ENCODE measurements at regions not wholly inside any gene's neighbourhood (a gene's known extent, or its start where the extent isn't known, plus 50 kb on each side); places are given as distances from the start of the nearest gene placed in this dataset.

- Histone ChIP-seq H2BK20ac (ENCODE audit: low read length) (no peak overlapping the region), H3K4me1 (replicated peaks in 1 of 4; ENCODE audit: control insufficient read depth in 3 of 4, insufficient read depth in 4 of 4, low read length in 3 of 4) (peaks cover 0 to 2% (median 0%) of the 10 kb centered on the region in 4 experiments; a peak in 1 of 7 replicates)
- no peak for TF ChIP-seq CEBPB (IDR thresholded peaks at IDR 0.05; ENCODE audit: low read depth, low read length)
- TF ChIP-seq BACH1 (IDR thresholded peaks at IDR 0.05; ENCODE audit: low read length): no peak
- no peak for TF ChIP-seq BRCA1 (IDR thresholded peaks at IDR 0.05; ENCODE audit: low read depth, low read length)
Measured at GRCh38 chr15:46110755-46111154, 475.9 kb downstream of the SQOR start.

More at GRCh38 chr15:46110755-46111154, 475.9 kb downstream of the SQOR start:
- H2AK5ac ChIP-seq (ENCODE audit: low read depth, low read length): no peak overlapping the region
- H3K9ac ChIP-seq (replicated peaks in 1 of 4; ENCODE audit: extremely low read depth in 1 of 4, low read depth in 3 of 4, low read length in 3 of 4): no peak overlapping the region
- CTCF ChIA-PET (ENCODE audit: partially characterized antibody): no interaction called here
- no peaks in the 10 kb centered on the region for H3K79me2 ChIP-seq (ENCODE audit: control insufficient read depth in 1 of 2, insufficient read depth in 2 of 2, low read length in 2 of 2)
- no peak overlapping the region for H3K27ac ChIP-seq (ENCODE audit: low read depth, low read length)
- H2AFZ ChIP-seq (ENCODE audit: low read length): no peak overlapping the region
- no peaks in the 10 kb centered on the region for H3K9me3 ChIP-seq (ENCODE audit: insufficient read depth in 2 of 2, low read depth in 1 of 2, low read length in 1 of 2)
- FAIRE-seq (no peak), DNase-seq (ENCODE audit: low read depth in 1 of 2, low spot score in 2 of 2) (no peak)
- no peaks in the 10 kb centered on the region for H3K36me3 ChIP-seq (ENCODE audit: control insufficient read depth in 2 of 4, insufficient read depth in 4 of 4, low read length in 3 of 4)
- POLR2A ChIA-PET (ENCODE audit: partially characterized antibody): no interaction called here
- H4K5ac ChIP-seq (ENCODE audit: insufficient read length, low read depth, low read length): no peak overlapping the region
- no peak overlapping the region for H3K4me3 ChIP-seq (ENCODE audit: extremely low read depth in 1 of 4, insufficient read depth in 2 of 4, low read depth in 3 of 4, low read length in 4 of 4)
- no peaks in the 10 kb centered on the region for H3K23me2 ChIP-seq (ENCODE audit: low read depth, low read length)
- H3K14ac ChIP-seq (ENCODE audit: insufficient read length): no peak overlapping the region
- H2BK12ac ChIP-seq (ENCODE audit: low read depth, low read length): no peak overlapping the region
- no peak overlapping the region for H2BK120ac ChIP-seq (replicated peaks; ENCODE audit: low read depth, low read length)
- H2BK5ac ChIP-seq (ENCODE audit: low read depth, low read length): no peak overlapping the region
- no peak overlapping the region for H3K4me2 ChIP-seq (ENCODE audit: insufficient read depth in 1 of 2, low read depth in 2 of 2, low read length in 2 of 2)
- no peak overlapping the region for H3K56ac ChIP-seq (replicated peaks; ENCODE audit: insufficient read length, low read depth, low read length)
- no peak overlapping the region for H3K4ac ChIP-seq (replicated peaks; ENCODE audit: insufficient read length, low read depth, low read length)
- no peaks in the 10 kb centered on the region for H4K20me1 ChIP-seq (replicated peaks in 1 of 2; ENCODE audit: control insufficient read depth in 1 of 2, insufficient read depth in 2 of 2, low read length in 2 of 2)
- 85% methylated on average over 2 of the region's 2 CpGs; no CpG with 5 or more reads in 1 of the 2 experiments for WGBS, 2 experiments (ENCODE audit: extremely low coverage in 1 of 2, insufficient coverage in 1 of 2, insufficient read length in 1 of 2, insufficient replicate concordance in 2 of 2, low coverage in 1 of 2, low lambda C conversion rate in 2 of 2, missing lambda C conversion rate in 1 of 2)
- no peak overlapping the region for H4K91ac ChIP-seq (replicated peaks; ENCODE audit: insufficient read length, low read length)
- no peaks in the 10 kb centered on the region for H3K79me1 ChIP-seq (ENCODE audit: low read depth, low read length)
- H4K8ac ChIP-seq (ENCODE audit: extremely low read depth, insufficient read depth, low read length): no peak overlapping the region
- no peak overlapping the region for H2BK15ac ChIP-seq (ENCODE audit: low read length)
- no peak overlapping the region for H3K18ac ChIP-seq (ENCODE audit: extremely low read depth, low read length)
- H3K27me3 ChIP-seq (replicated peaks in 1 of 4; ENCODE audit: control insufficient read depth in 3 of 4, extremely low read depth in 1 of 4, insufficient read depth in 3 of 4, low read length in 3 of 4): no peaks in the 10 kb centered on the region
- H3K23ac ChIP-seq (ENCODE audit: insufficient read length): no peak overlapping the region

All from H1 (cell line).